ENCODE measurements at regions not wholly inside any gene's neighbourhood (a gene's known extent, or its start where the extent isn't known, plus 50 kb on each side); places are given as distances from the start of the nearest gene placed in this dataset.

GRCh38 chr2:228282376-228282775, 100.9 kb upstream of the SPHKAP start:
- no peak overlapping the region for H3K4me3 ChIP-seq (replicated peaks in 1 of 2; ENCODE audit: low read depth in 2 of 2, low read length in 2 of 2)
- DNase-seq (ENCODE audit: low read depth in 2 of 2): no peak
- TF ChIP-seq CTCF (IDR thresholded peaks at IDR 0.05; ENCODE audit: low read depth, low read length): no peak

- no peak for TF ChIP-seq CTCF (IDR thresholded peaks at IDR 0.05; ENCODE audit: low read depth, low read length)
- H3K4me3 ChIP-seq (replicated peaks in 1 of 2; ENCODE audit: low read depth in 2 of 2, low read length in 2 of 2): no peak overlapping the region
- no peak for DNase-seq (ENCODE audit: low read depth in 2 of 2)
These were observed 91.7 kb upstream of the SPHKAP start for GRCh38 chr2:228273159-228273558.

GRCh38 chr2:228269351-228269750, 87.9 kb upstream of the SPHKAP start:
- no peak for TF ChIP-seq CTCF (IDR thresholded peaks at IDR 0.05; ENCODE audit: low read depth, low read length)
- no peak for DNase-seq (ENCODE audit: low read depth in 2 of 2)
- H3K4me3 ChIP-seq (replicated peaks in 1 of 2; ENCODE audit: low read depth in 2 of 2, low read length in 2 of 2): no peak overlapping the region

GRCh38 chr2:228268756-228269155, 87.3 kb upstream of the SPHKAP start:
- H3K4me3 ChIP-seq (replicated peaks in 1 of 2; ENCODE audit: low read depth in 2 of 2, low read length in 2 of 2): no peak overlapping the region
- no peak for DNase-seq (ENCODE audit: low read depth in 2 of 2)
- no peak for TF ChIP-seq CTCF (IDR thresholded peaks at IDR 0.05; ENCODE audit: low read depth, low read length)

- DNase-seq (ENCODE audit: low read depth in 2 of 2): no peak
- H3K4me3 ChIP-seq (replicated peaks in 1 of 2; ENCODE audit: low read depth in 2 of 2, low read length in 2 of 2): no peak overlapping the region
- no peak for TF ChIP-seq CTCF (IDR thresholded peaks at IDR 0.05; ENCODE audit: low read depth, low read length)
These were observed 86.8 kb upstream of the SPHKAP start for GRCh38 chr2:228268301-228268700.

GRCh38 chr2:228263156-228263555, 81.7 kb upstream of the SPHKAP start:
- H3K4me3 ChIP-seq (replicated peaks in 1 of 2; ENCODE audit: low read depth in 2 of 2, low read length in 2 of 2): no peak overlapping the region
- TF ChIP-seq CTCF (IDR thresholded peaks at IDR 0.05; ENCODE audit: low read depth, low read length): no peak
- no peak for DNase-seq (ENCODE audit: low read depth in 2 of 2)

- H3K4me3 ChIP-seq (replicated peaks in 1 of 2; ENCODE audit: low read depth in 2 of 2, low read length in 2 of 2): no peak overlapping the region
- DNase-seq (ENCODE audit: low read depth in 2 of 2): no peak
- no peak for TF ChIP-seq CTCF (IDR thresholded peaks at IDR 0.05; ENCODE audit: low read depth, low read length)
These were observed 80.1 kb upstream of the SPHKAP start for GRCh38 chr2:228261546-228261945.
